Stimulated activated CD4-positive, alpha-beta T cell treated with anti-CD3 and anti-CD28 coated beads, Interleukin-1b, Interleukin-23, amount 100 ng/mL, for 4 hours (primary cell): ENCODE measurements at regions not wholly inside any gene's neighbourhood (a gene's known extent, or its start where the extent isn't known, plus 50 kb on each side); places are given as distances from the start of the nearest gene placed in this dataset.

Source experiments
- DNase-seq, 2 donors: peaks; one replicate each; pipeline ENCODE4 v3.0.0-alpha.2; 2020; ENCODE audit warnings: low read depth in 2 of 2

DNA sequence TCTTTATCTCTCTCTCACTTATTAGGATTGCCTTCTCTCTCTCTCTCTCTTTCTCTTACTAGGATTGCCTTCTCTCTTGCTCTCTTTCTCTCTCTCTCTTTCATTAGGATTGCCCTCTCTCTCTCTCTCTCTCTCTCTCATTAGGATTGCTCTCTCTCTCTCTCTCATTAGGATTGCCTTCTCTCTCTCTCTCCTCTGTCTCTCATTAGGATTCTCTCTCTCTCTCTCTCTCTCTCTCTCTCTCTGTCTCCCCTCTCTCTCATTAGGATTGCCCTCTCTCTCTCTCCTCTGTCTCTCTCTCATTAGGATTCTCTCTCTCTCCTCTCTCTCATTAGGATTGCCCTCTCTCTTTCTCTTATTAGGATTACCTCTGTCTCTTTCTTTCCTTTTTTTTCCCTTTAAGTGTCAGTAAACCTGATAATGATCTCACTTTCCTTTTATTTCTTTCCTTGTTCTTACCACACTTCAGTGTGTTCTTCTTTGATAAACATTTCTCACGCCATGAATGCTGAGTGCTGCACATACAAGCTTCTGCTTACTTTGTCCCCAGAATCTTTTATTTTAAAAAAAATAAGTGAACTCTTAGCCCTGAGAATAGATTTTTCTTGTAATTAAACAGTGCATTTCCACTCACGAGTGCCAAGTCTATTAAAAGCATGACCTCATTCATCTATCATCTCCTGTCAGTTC is 243.4 kb upstream of the TBC1D5 start:
- DNase-seq: no peak

DNA sequence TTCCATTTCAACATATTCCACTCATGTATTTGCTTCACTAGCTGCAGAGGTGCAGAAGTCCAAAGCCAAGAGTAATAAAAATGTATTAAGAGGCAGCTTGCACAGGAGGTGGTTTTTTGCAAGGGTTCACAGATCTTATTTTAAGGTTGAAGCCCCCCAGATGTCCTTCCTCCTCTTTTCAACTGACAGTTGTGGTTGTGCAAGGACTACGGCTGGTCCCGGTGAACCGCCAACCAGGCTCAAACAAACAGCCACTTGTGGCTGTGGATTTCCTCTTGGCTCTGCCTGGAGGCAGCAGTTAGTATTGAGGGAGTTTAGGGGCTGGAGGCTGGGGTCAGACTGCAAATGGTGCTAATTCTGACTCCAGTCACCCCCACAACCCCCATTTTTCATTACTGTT is 240.7 kb upstream of the TBC1D5 start:
- DNase-seq: no peak

GRCh38 chr3:17982211-17982880 is 239.9 kb upstream of the TBC1D5 start:
- DNase-seq: no peak

DNA sequence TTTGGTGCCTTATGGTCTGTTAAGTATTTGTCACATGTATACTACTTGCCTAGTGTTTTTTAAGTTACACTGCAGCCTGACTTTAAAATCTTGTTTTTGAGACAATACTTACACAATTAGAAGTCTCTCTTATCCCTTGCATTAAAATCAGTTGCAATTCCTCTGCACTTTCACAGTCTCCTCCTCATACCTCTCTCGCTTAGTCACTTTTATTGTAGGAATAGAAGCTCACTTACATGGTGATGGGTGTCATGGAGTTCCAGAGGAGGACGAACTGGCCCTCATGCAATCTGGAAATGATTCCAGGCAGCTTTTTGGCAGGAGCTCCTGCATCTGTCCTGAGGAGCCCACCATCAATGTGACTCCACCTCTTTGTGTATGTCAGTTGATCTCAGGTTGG is 238.4 kb upstream of the TBC1D5 start:
- DNase-seq: no peak

DNA sequence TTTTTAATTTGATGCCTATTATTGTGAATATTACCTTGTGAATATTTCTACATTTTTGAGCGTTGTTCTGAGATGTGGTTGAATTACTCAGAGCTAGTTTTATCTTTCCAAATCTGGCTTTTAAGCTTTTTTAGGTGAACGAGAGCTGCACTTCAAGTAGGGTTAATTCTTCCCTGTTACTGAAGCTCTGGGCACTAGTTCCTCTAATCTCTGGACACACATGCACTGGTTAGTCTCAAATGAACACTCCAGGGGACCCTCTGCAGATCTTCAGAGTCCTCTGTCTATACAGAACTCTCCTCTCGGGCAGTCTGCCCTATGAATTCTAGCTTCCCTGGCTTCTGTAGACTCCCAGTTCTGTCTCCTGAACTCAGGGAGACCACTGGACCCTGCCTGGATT is 237.5 kb upstream of the TBC1D5 start:
- no peak for DNase-seq

DNA sequence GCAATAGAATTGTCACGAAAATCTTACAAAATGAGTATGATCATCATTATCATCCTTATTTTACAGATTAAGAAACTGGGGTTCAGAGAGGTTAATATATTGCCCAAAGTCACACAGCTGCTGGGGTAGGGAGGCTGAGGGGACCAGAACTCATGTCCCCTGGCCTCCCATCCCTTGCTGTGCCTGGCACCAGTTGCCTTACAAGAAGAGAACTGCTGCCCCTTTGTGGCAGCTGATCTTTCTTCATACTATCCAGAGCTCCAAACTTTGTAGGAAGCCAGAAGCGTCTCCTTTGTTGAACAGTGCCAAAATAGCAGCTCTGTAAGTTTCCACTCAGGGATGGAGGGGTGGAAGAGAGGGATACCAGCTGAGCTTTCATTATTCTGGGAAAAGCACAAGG is 236.8 kb upstream of the TBC1D5 start:
- DNase-seq: no peak

- no peak for DNase-seq
Measured at GRCh38 chr3:17974206-17974841, 231.9 kb upstream of the TBC1D5 start.

- no peak for DNase-seq
Measured at GRCh38 chr3:17972959-17973906, 230.8 kb upstream of the TBC1D5 start.

DNA sequence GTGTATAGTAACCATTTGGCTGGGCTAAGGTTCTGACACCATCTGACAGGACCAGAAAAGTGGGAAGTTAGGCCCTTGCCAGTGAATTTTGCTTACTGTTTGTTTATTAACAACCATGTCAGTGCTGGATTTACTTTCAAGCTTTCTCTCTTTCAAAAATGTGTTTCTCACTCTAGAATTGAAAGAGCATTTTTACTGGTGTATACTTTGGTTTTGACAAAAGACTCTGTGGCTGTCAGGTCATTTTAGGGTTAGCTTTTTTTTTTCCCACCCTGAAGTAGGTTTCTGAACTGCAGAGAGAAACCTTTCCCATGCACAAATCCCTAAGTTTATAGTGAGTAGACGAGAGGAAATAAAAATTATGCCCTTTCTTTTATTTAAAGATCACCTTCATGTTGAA is 230.0 kb upstream of the TBC1D5 start:
- no peak for DNase-seq

DNA sequence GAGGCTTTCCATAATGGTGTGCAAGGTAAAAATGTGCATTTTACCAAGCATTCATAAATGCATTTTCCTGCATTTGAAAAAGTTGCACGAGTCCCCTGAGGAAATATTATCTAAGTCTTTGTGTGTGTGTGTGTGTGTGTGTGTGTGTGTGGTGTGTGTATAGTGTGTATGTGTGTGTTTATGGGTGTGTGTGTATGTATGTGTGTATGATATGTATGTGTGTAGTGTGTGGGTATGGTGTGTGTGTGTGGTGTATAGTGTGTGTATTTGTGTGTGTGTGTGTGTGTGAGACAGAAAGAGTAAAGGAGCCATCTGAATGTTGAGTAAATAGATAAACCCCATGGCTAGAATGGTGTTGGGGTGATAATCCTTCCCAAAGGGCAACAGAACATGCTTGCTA is 229.6 kb upstream of the TBC1D5 start:
- no peak for DNase-seq

DNA sequence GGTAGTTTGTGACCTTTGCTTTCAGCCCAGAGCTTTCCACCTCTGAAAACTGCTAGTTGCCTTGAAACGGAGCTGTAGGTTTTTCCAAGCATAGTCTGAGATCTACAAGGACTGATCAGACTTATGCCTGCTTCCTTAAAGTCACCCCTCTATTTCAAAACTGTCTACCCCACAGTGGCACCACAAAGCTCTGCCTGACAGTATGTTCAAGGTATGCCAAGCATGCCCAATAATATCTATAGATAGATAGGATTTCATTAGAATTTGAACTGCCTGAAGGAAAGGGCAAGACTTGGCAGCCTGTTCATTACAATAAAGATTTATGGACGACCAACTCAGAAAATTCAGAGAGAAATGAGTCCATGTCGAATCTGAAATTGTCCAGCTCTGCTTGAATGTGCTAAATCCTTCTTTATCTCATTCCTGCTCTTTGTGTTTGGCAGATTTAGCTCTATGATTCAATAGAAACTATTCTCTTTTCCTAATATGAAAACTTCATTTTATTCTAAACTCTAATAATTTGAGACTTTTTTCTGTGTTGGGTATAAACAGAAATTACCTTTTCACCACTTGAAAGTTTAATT is 227.6 kb upstream of the TBC1D5 start:
- no peak for DNase-seq

DNA sequence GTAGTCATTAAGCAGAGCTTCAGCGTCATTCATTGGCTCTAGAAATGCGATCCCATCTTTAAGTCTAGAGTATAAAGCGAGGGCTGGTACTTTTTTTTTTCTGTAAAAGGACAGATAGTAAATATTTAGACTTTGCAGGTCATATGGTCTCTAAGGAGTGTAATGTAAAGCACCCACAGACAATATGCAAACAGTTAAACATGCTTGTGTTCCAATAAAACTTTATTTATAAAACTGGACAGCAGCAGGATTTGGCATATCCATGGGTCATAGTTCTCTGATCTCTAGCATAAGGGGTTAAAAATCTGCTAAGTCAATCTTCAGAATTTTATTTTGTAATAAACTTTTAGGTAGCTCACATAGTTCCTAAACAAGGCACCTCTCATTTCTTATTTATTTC is 226.8 kb upstream of the TBC1D5 start:
- no peak for DNase-seq

GRCh38 chr3:17967953-17968607 is 225.6 kb upstream of the TBC1D5 start:
- no peak for DNase-seq

DNA sequence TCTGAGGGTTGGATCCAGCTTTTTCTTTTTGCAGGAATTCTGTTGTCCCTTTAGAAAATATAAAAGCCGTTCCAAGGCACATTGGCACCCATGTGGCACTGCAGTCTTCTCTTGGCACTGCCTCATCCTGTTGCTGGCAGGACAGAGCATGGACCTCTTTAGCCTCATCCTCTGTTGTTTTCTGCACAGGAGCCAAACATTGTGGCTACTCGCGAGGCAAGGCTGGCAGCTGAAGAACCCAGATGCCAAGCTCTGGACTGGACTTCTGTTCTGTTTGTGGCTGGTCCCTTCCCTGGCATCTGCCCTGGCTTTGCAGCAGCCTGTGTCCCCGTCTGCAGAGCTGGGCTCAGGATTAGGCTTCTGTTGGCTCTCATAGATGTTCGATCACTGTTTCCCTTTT is 224.7 kb upstream of the TBC1D5 start:
- no peak for DNase-seq

GRCh38 chr3:17965331-17965730 is 222.9 kb upstream of the TBC1D5 start:
- no peak for DNase-seq

DNA sequence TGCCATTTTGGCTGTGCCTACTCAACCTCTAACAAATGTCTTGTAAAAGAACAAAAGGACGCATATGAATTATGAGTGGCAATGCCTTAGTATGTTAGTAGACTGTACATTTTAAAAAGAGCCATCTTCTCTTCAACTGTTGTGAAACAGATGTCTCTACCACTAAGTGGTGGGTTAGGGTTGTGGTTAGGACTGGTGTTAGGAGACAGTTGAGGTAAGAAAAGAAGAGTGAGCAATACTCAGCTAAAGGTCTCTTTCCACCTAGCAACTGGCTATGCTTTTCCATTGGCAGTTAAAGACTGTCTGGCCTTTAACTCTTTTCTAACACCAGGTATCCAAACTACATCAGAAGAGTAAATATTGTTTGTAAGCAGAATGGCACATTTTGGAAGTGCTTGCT is 221.7 kb upstream of the TBC1D5 start:
- DNase-seq: no peak

- DNase-seq: no peak
Measured at GRCh38 chr3:17955411-17955810, 213.0 kb upstream of the TBC1D5 start.

DNA sequence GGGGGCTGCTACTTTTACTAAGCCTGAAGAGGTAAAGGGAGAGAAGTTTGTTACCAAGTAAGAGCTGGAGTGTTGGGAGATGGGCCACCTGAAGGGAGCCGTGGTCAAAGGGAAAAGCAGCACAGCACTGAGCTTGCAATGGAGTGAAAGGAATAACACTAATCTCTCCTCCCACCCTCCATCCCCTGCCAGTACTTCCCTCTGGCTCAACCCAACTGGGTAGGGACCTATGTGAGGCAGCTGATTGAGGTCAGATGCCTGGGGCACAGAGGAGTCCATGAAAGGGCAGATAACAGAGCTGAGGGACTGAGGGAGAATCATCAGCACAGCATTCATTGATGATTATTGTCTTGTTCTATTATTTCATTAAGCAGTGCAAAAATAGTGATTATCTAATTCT is 212.4 kb upstream of the TBC1D5 start:
- DNase-seq: no peak

- no peak for DNase-seq
Measured at GRCh38 chr3:17951241-17951640, 208.8 kb upstream of the TBC1D5 start.

DNA sequence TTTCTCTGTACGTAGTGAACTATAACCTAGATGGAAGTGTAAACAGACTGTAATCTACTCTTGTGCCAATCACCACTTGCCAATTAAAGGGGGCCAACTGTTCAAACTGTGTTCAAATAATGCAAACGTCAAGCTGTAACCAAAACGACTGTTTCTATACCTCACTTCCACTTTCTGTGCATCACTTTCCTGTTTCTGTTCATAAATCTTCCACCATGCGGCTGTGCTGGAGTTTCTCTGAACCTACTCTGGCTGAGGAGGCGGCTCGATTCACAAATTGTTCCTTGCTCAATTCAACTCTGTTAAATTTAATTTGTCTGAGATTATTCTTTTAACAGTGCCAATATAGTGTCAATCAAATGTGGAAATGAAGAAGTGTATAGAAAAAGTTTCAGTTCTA is 206.7 kb upstream of the TBC1D5 start:
- DNase-seq: no peak

- DNase-seq: no peak
Measured at GRCh38 chr3:17947833-17948232, 205.4 kb upstream of the TBC1D5 start.
